HepG2 (cell line): ENCODE measurements at regions not wholly inside any gene's neighbourhood (a gene's known extent, or its start where the extent isn't known, plus 50 kb on each side); places are given as distances from the start of the nearest gene placed in this dataset.

Source experiments
- HOXD1 ChIP-seq: sonication (generic); formaldehyde crosslinking; IDR thresholded peaks from 2 replicates; pipeline ENCODE4 v1.5.0; 2020; ENCODE audit warnings: missing genetic modification reagents
- SIN3A ChIP-seq: IDR thresholded peaks from 2 replicates; pipeline ENCODE4 v1.6.1; 2011; ENCODE audit warnings: low read depth, mild to moderate bottlenecking, control low read depth, low read length, borderline replicate concordance
- SRSF1 ChIP-seq: fragments of 200-400 bp; formaldehyde crosslinking; optimal IDR thresholded peaks from 2 replicates; pipeline ENCODE3; 2017; ENCODE audit warnings: mild to moderate bottlenecking, low read depth, low read length, moderate library complexity
- ZNF354B ChIP-seq: sonication (generic); formaldehyde crosslinking; IDR thresholded peaks from 2 replicates; pipeline ENCODE4 v1.8.0; 2022; ENCODE audit warnings: mild to moderate bottlenecking, missing genetic modification reagents
- ZNF382 ChIP-seq: sonication (generic); formaldehyde crosslinking; IDR thresholded peaks from 2 replicates; pipeline ENCODE4 v1.5.0; 2020; ENCODE audit warnings: missing genetic modification reagents, mild to moderate bottlenecking, borderline replicate concordance
- ZNF772 ChIP-seq: sonication (generic); formaldehyde crosslinking; IDR thresholded peaks from 2 replicates; pipeline ENCODE4 v1.5.0; 2020; ENCODE audit warnings: mild to moderate bottlenecking, missing genetic modification reagents
- ZNF782 ChIP-seq: sonication (generic); formaldehyde crosslinking; IDR thresholded peaks from 2 replicates; pipeline ENCODE4 v1.4.0; 2020; ENCODE audit warnings: missing genetic modification reagents, mild to moderate bottlenecking, borderline replicate concordance
- ZNF816 ChIP-seq: sonication (generic); formaldehyde crosslinking; IDR thresholded peaks from 2 replicates; pipeline ENCODE4 v1.8.0; 2022; ENCODE audit warnings: missing genetic modification reagents, mild to moderate bottlenecking, borderline replicate concordance
- TF ChIP-seq, protein P1 (sequence below): sonication (generic); formaldehyde crosslinking; conservative IDR thresholded peaks from 2 replicates; pipeline ENCODE4 v1.4.0; 2020; ENCODE audit warnings: missing genetic modification reagents
- TF ChIP-seq, protein P2 (sequence below): sonication (generic); formaldehyde crosslinking; IDR thresholded peaks from 2 replicates; pipeline ENCODE4 v1.9.0; 2021; ENCODE audit warnings: mild to moderate bottlenecking, missing genetic modification reagents
- TF ChIP-seq, protein P3 (sequence below): sonication (generic); formaldehyde crosslinking; IDR thresholded peaks from 2 replicates; pipeline ENCODE4 v1.4.0; 2020; ENCODE audit warnings: missing genetic modification reagents, borderline replicate concordance

DNA sequence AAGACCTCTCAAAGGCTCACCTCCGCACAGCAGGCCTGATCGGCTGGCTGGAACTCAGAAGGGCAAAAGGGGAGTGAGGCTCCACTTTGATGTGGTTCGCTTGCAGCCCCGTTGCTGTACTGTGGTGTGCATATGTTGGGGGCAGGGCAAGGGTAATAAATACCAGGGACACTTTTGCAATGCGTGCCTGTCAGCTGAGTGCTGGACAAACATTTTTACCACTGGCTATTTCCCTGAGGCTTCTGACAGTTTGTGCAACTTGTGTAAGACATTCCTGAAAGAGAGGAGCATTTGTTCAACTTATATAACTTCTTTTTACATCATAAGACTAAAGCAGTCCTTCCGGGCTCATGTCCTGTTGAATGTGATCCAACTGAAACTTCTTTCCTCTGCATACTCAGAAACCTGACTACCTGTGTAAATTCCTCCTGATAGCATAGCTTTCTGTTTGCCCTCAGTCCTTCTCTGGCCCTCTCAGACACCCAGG, 82.3 kb downstream of the SPRY1 start (continued):
- no peak for TF ChIP-seq ZNF382
- TF ChIP-seq HOXD1 (CRISPR knock-in tag): peak; percentile 96
- no peak for TF ChIP-seq SRSF1
- TF ChIP-seq ZNF772 (CRISPR knock-in tag): peak; percentile 78
- no peak for TF ChIP-seq ZNF354B (CRISPR knock-in tag)
- TF ChIP-seq ZNF782 (CRISPR knock-in tag): no peak
- peak; percentile 91 for TF ChIP-seq SIN3A
- TF ChIP-seq, protein P1, sequence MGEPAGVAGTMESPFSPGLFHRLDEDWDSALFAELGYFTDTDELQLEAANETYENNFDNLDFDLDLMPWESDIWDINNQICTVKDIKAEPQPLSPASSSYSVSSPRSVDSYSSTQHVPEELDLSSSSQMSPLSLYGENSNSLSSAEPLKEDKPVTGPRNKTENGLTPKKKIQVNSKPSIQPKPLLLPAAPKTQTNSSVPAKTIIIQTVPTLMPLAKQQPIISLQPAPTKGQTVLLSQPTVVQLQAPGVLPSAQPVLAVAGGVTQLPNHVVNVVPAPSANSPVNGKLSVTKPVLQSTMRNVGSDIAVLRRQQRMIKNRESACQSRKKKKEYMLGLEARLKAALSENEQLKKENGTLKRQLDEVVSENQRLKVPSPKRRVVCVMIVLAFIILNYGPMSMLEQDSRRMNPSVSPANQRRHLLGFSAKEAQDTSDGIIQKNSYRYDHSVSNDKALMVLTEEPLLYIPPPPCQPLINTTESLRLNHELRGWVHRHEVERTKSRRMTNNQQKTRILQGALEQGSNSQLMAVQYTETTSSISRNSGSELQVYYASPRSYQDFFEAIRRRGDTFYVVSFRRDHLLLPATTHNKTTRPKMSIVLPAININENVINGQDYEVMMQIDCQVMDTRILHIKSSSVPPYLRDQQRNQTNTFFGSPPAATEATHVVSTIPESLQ (CRISPR knock-in tag): no peak; the same call in 1 of the 2 replicates
- TF ChIP-seq, protein P2, sequence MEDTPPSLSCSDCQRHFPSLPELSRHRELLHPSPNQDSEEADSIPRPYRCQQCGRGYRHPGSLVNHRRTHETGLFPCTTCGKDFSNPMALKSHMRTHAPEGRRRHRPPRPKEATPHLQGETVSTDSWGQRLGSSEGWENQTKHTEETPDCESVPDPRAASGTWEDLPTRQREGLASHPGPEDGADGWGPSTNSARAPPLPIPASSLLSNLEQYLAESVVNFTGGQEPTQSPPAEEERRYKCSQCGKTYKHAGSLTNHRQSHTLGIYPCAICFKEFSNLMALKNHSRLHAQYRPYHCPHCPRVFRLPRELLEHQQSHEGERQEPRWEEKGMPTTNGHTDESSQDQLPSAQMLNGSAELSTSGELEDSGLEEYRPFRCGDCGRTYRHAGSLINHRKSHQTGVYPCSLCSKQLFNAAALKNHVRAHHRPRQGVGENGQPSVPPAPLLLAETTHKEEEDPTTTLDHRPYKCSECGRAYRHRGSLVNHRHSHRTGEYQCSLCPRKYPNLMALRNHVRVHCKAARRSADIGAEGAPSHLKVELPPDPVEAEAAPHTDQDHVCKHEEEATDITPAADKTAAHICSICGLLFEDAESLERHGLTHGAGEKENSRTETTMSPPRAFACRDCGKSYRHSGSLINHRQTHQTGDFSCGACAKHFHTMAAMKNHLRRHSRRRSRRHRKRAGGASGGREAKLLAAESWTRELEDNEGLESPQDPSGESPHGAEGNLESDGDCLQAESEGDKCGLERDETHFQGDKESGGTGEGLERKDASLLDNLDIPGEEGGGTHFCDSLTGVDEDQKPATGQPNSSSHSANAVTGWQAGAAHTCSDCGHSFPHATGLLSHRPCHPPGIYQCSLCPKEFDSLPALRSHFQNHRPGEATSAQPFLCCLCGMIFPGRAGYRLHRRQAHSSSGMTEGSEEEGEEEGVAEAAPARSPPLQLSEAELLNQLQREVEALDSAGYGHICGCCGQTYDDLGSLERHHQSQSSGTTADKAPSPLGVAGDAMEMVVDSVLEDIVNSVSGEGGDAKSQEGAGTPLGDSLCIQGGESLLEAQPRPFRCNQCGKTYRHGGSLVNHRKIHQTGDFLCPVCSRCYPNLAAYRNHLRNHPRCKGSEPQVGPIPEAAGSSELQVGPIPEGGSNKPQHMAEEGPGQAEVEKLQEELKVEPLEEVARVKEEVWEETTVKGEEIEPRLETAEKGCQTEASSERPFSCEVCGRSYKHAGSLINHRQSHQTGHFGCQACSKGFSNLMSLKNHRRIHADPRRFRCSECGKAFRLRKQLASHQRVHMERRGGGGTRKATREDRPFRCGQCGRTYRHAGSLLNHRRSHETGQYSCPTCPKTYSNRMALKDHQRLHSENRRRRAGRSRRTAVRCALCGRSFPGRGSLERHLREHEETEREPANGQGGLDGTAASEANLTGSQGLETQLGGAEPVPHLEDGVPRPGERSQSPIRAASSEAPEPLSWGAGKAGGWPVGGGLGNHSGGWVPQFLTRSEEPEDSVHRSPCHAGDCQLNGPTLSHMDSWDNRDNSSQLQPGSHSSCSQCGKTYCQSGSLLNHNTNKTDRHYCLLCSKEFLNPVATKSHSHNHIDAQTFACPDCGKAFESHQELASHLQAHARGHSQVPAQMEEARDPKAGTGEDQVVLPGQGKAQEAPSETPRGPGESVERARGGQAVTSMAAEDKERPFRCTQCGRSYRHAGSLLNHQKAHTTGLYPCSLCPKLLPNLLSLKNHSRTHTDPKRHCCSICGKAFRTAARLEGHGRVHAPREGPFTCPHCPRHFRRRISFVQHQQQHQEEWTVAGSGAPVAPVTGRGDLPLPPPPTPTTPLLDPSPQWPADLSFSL (CRISPR knock-in tag): peak; percentile 67; the same call in 1 of the 2 replicates
- no peak; the same call in 1 of the 2 replicates for TF ChIP-seq ZNF816 (CRISPR knock-in tag)
- TF ChIP-seq, protein P3, sequence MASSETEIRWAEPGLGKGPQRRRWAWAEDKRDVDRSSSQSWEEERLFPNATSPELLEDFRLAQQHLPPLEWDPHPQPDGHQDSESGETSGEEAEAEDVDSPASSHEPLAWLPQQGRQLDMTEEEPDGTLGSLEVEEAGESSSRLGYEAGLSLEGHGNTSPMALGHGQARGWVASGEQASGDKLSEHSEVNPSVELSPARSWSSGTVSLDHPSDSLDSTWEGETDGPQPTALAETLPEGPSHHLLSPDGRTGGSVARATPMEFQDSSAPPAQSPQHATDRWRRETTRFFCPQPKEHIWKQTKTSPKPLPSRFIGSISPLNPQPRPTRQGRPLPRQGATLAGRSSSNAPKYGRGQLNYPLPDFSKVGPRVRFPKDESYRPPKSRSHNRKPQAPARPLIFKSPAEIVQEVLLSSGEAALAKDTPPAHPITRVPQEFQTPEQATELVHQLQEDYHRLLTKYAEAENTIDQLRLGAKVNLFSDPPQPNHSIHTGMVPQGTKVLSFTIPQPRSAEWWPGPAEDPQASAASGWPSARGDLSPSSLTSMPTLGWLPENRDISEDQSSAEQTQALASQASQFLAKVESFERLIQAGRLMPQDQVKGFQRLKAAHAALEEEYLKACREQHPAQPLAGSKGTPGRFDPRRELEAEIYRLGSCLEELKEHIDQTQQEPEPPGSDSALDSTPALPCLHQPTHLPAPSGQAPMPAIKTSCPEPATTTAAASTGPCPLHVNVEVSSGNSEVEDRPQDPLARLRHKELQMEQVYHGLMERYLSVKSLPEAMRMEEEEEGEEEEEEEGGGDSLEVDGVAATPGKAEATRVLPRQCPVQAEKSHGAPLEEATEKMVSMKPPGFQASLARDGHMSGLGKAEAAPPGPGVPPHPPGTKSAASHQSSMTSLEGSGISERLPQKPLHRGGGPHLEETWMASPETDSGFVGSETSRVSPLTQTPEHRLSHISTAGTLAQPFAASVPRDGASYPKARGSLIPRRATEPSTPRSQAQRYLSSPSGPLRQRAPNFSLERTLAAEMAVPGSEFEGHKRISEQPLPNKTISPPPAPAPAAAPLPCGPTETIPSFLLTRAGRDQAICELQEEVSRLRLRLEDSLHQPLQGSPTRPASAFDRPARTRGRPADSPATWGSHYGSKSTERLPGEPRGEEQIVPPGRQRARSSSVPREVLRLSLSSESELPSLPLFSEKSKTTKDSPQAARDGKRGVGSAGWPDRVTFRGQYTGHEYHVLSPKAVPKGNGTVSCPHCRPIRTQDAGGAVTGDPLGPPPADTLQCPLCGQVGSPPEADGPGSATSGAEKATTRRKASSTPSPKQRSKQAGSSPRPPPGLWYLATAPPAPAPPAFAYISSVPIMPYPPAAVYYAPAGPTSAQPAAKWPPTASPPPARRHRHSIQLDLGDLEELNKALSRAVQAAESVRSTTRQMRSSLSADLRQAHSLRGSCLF (CRISPR knock-in tag): no peak
